CD14-positive monocyte (primary cell): ENCODE measurements at regions not wholly inside any gene's neighbourhood (a gene's known extent, or its start where the extent isn't known, plus 50 kb on each side); places are given as distances from the start of the nearest gene placed in this dataset.
"Not testable (repeated sequence)": the region's sequence is repeated elsewhere in the genome, so short reads cannot be mapped to it uniquely, and the experiment has no call there.

Source experiments
- DNase-seq, 3 donors: peaks; one replicate each; pipeline ENCODE4 v3.0.0-alpha.2; 2011 to 2022
- H2AFZ ChIP-seq: 2 replicates; pipeline ENCODE4 v1.6.0; 2012; ENCODE audit warnings: mild to moderate bottlenecking, low read depth, low read length, inconsistent platforms; ENCODE audit not compliant: insufficient read depth, poor library complexity, severe bottlenecking
- H3K27ac ChIP-seq, 2 donors: 1 replicate in 1 of 2; 2 replicates in 1 of 2; pipeline ENCODE4 v1.5.1; 2012 to 2013; ENCODE audit warnings: low read length in 2 of 2, control low read depth in 1 of 2, inconsistent platforms in 1 of 2, low read depth in 1 of 2, mild to moderate bottlenecking in 1 of 2
- H3K27me3 ChIP-seq, 2 donors: one replicate each; pipeline versions ENCODE4 v1.6.0 to v1.6.1; 2011 to 2013; ENCODE audit warnings: low read length in 2 of 2; ENCODE audit not compliant: control insufficient read depth in 2 of 2, insufficient read depth in 2 of 2
- H3K36me3 ChIP-seq, 2 donors: replicated peaks in 1 of 2; 1 replicate in 1 of 2; 2 replicates in 1 of 2; pipeline versions ENCODE4 v1.5.1 to v1.6.1; 2012 to 2013; ENCODE audit warnings: low read length in 2 of 2, control low read depth in 1 of 2, inconsistent platforms in 1 of 2, mild to moderate bottlenecking in 1 of 2; ENCODE audit not compliant: insufficient read depth in 2 of 2, control insufficient read depth in 1 of 2
- H3K4me1 ChIP-seq, 2 donors: 1 replicate in 1 of 2; 2 replicates in 1 of 2; pipeline versions ENCODE4 v1.5.1 to v1.6.1; 2012 to 2013; ENCODE audit warnings: low read length in 2 of 2, control low read depth in 1 of 2, inconsistent platforms in 1 of 2, mild to moderate bottlenecking in 1 of 2, moderate library complexity in 1 of 2; ENCODE audit not compliant: insufficient read depth in 2 of 2, control insufficient read depth in 1 of 2
- H3K4me2 ChIP-seq: replicated peaks from 2 replicates; pipeline ENCODE3; 2012; ENCODE audit warnings: low read length, moderate library complexity, mild to moderate bottlenecking; ENCODE audit not compliant: poor library complexity, severe bottlenecking; ENCODE audit errors: extremely low read depth
- H3K4me3 ChIP-seq, 3 experiments: fragments of 200-600 bp in 1 of 3; sonication (generic) in 1 of 3; replicated peaks in 1 of 3; 1 replicate in 2 of 3; 2 replicates in 1 of 3; pipeline ENCODE4 v1.5.1; 2011 to 2013; ENCODE audit warnings: low read length in 3 of 3, mild to moderate bottlenecking in 3 of 3, control low read depth in 2 of 3, low read depth in 2 of 3, inconsistent platforms in 1 of 3, moderate library complexity in 1 of 3
- H3K79me2 ChIP-seq: 2 replicates; pipeline ENCODE4 v1.6.0; 2012; ENCODE audit warnings: mild to moderate bottlenecking, control low read depth, inconsistent platforms, low read length, moderate library complexity; ENCODE audit not compliant: insufficient read depth
- H3K9ac ChIP-seq: 2 replicates; pipeline ENCODE4 v1.6.0; 2017; ENCODE audit warnings: low read length, mild to moderate bottlenecking; ENCODE audit not compliant: insufficient read depth, poor library complexity, severe bottlenecking
- H3K9me3 ChIP-seq, 2 donors: replicated peaks in 1 of 2; 1 replicate in 1 of 2; 2 replicates in 1 of 2; pipeline versions ENCODE4 v1.5.1 to v1.6.1; 2012 to 2013; ENCODE audit warnings: low read length in 2 of 2, control low read depth in 1 of 2; ENCODE audit not compliant: control insufficient read depth in 1 of 2, insufficient read depth in 1 of 2
- H4K20me1 ChIP-seq: 2 replicates; pipeline ENCODE4 v1.6.0; 2012; ENCODE audit warnings: mild to moderate bottlenecking, low read length, control low read depth, moderate library complexity; ENCODE audit not compliant: insufficient read depth
- H3K27ac Mint-ChIP-seq, 7 donors: one replicate each; pipeline ENCODE4 v1.8.0; 2020; ENCODE audit warnings: mild to moderate bottlenecking in 7 of 7, mixed read lengths in 7 of 7, moderate library complexity in 6 of 7, inconsistent platforms in 2 of 7
- H3K27me3 Mint-ChIP-seq, 3 donors: one replicate each; pipeline ENCODE4 v1.8.0; 2021 to 2022; ENCODE audit warnings: low read depth in 3 of 3, mild to moderate bottlenecking in 3 of 3, mixed read lengths in 3 of 3, moderate library complexity in 3 of 3, inconsistent platforms in 1 of 3
- H3K36me3 Mint-ChIP-seq, 2 donors: one replicate each; pipeline ENCODE4 v1.8.0; 2020; ENCODE audit warnings: mixed read lengths in 2 of 2, inconsistent platforms in 1 of 2, mild to moderate bottlenecking in 1 of 2
- H3K4me1 Mint-ChIP-seq: one replicate; pipeline ENCODE4 v1.8.0; 2020; ENCODE audit warnings: mild to moderate bottlenecking, mixed read lengths
- H3K4me3 Mint-ChIP-seq, 2 donors: one replicate each; pipeline ENCODE4 v1.8.0; 2020; ENCODE audit warnings: mild to moderate bottlenecking in 2 of 2, mixed read lengths in 2 of 2, moderate library complexity in 1 of 2
- H3K9me3 Mint-ChIP-seq, 7 donors: one replicate each; pipeline ENCODE4 v1.8.0; 2020 to 2022; ENCODE audit warnings: mixed read lengths in 7 of 7, mild to moderate bottlenecking in 6 of 7, moderate library complexity in 6 of 7, inconsistent platforms in 2 of 7
- WGBS: methylation state at CpG from one replicate; pipeline ENCODE4 v1.1.5; 2013; ENCODE audit warnings: missing lambda C conversion rate; ENCODE audit not compliant: insufficient coverage; 5-methylcytosine and 5-hydroxymethylcytosine counted together
- intact Hi-C, 2 donors: fragments of 100-400 bp; cut with micrococcal nuclease; formaldehyde crosslinking; loops; one replicate each; pipeline versions ENCODE4 v1.15.0 to v1.15.1; 2023
- TF ChIP-seq, protein P1 (sequence below): fragments of 200-600 bp; IDR thresholded peaks from one replicate; pipeline ENCODE4 v1.8.0; 2022; ENCODE audit warnings: antibody characterized with exemption, mild to moderate bottlenecking

DNA sequence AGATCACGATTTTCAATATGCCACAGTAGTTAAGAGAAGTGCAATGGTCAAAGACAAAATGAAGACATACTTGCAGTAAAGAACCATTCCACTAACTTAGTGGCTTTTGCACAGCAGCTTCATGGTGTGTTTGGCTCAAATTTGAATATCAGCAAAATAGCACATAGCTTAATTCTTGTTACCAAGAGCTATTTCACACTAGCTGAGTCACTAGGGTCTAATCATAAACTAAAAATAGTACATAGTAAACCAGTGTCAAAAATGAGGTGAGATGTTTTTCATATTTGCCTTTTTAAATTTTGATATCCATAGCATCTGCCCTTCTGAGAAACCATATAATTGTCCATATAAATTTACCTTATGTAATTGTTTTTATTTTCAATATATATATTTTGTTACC lies 325.0 kb upstream of the LUZP2 start:
- Mint-ChIP-seq H3K27ac (no peak overlapping the region), H3K9me3 (peaks cover 0 to 3% (median 0%) of the 10 kb centered on the region in 7 donors), H3K27me3 (no peaks in the 10 kb centered on the region), H3K4me1 (no peaks in the 10 kb centered on the region), H3K36me3 (no peaks in the 10 kb centered on the region), H3K4me3 (no peak overlapping the region)
- intact Hi-C loops, result no loop called here
- no peaks in the 10 kb centered on the region for H4K20me1 ChIP-seq
- H3K4me2 ChIP-seq, result no peak overlapping the region
- H3K9me3 ChIP-seq, result no peaks in the 10 kb centered on the region
- H3K27ac ChIP-seq, result no peak overlapping the region
- H3K4me1 ChIP-seq, result no peaks in the 10 kb centered on the region
- H3K9ac ChIP-seq, result no peak overlapping the region
- no peak overlapping the region for H3K4me3 ChIP-seq
- H3K36me3 ChIP-seq, result no peaks in the 10 kb centered on the region
- no peaks in the 10 kb centered on the region for H3K27me3 ChIP-seq
- no peak overlapping the region for H2AFZ ChIP-seq
- no peaks in the 10 kb centered on the region for H3K79me2 ChIP-seq
- no peak for DNase-seq
- TF ChIP-seq, protein P1, sequence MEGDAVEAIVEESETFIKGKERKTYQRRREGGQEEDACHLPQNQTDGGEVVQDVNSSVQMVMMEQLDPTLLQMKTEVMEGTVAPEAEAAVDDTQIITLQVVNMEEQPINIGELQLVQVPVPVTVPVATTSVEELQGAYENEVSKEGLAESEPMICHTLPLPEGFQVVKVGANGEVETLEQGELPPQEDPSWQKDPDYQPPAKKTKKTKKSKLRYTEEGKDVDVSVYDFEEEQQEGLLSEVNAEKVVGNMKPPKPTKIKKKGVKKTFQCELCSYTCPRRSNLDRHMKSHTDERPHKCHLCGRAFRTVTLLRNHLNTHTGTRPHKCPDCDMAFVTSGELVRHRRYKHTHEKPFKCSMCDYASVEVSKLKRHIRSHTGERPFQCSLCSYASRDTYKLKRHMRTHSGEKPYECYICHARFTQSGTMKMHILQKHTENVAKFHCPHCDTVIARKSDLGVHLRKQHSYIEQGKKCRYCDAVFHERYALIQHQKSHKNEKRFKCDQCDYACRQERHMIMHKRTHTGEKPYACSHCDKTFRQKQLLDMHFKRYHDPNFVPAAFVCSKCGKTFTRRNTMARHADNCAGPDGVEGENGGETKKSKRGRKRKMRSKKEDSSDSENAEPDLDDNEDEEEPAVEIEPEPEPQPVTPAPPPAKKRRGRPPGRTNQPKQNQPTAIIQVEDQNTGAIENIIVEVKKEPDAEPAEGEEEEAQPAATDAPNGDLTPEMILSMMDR, result no peak
- no CpG with 5 or more reads among the region's 1 CpG for WGBS

- DNase-seq, result no peak
- H3K4me1 ChIP-seq, result no peaks in the 10 kb centered on the region
- no peaks in the 10 kb centered on the region for H3K36me3 ChIP-seq
- intact Hi-C loops, result no loop called here
- no peaks in the 10 kb centered on the region for H3K36me3 Mint-ChIP-seq
- TF ChIP-seq, protein P1, result no peak
- H3K9ac ChIP-seq, result no peak overlapping the region
- no peaks in the 10 kb centered on the region for H3K79me2 ChIP-seq
- no peak overlapping the region for H3K4me2 ChIP-seq
- no peak overlapping the region for H3K27ac Mint-ChIP-seq
- H3K27me3 ChIP-seq, result no peaks in the 10 kb centered on the region
- no peaks in the 10 kb centered on the region for H4K20me1 ChIP-seq
- H3K4me3 ChIP-seq, result no peak overlapping the region
- no peak overlapping the region for H3K4me3 Mint-ChIP-seq
- no peaks in the 10 kb centered on the region for H3K9me3 ChIP-seq
- no peak overlapping the region for H2AFZ ChIP-seq
- H3K27ac ChIP-seq, result no peak overlapping the region
- peaks cover 1 to 7% (median 3%) of the 10 kb centered on the region in 7 donors for H3K9me3 Mint-ChIP-seq
- no peaks in the 10 kb centered on the region for H3K27me3 Mint-ChIP-seq
- no peaks in the 10 kb centered on the region for H3K4me1 Mint-ChIP-seq
- 79% methylated on average over 4 of the region's 6 CpGs for WGBS
Observed at GRCh38 chr11:24181395-24182047, 315.3 kb upstream of the LUZP2 start.

DNA sequence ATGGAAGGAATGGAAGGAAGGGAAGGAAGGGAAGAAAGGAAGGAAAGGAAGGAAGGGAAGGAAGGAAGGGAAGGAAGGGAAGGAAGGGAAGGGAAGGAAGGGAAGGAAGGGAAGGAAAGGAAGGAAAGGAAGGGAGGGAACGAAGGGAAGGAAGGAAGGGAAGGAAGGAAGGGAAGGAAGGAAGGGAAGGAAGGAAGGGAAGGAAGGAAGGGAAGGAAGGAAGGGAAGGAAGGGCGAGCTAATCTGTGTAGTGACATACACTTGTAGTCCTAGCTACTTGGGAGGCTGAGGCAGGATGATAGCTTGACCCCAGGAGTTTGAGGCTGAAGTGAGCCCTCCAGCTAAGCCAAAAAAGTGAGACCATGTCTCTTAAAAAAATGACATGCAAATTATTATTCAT lies 311.3 kb upstream of the LUZP2 start:
- H3K4me3 Mint-ChIP-seq, H3K9me3 Mint-ChIP-seq, H3K9ac ChIP-seq, H3K36me3 Mint-ChIP-seq, H3K27me3 Mint-ChIP-seq, DNase-seq, H3K27me3 ChIP-seq, H3K4me3 ChIP-seq, H3K79me2 ChIP-seq, H3K27ac Mint-ChIP-seq, H3K4me1 Mint-ChIP-seq, H3K36me3 ChIP-seq, H3K27ac ChIP-seq, H2AFZ ChIP-seq, H3K4me1 ChIP-seq, H3K4me2 ChIP-seq, H4K20me1 ChIP-seq, H3K9me3 ChIP-seq, intact Hi-C loops: not testable (repeated sequence)
- 80% methylated on average over 1 of the region's 2 CpGs for WGBS
